ENCODE measurements at regions not wholly inside any gene's neighbourhood (a gene's known extent, or its start where the extent isn't known, plus 50 kb on each side); places are given as distances from the start of the nearest gene placed in this dataset.

DNA sequence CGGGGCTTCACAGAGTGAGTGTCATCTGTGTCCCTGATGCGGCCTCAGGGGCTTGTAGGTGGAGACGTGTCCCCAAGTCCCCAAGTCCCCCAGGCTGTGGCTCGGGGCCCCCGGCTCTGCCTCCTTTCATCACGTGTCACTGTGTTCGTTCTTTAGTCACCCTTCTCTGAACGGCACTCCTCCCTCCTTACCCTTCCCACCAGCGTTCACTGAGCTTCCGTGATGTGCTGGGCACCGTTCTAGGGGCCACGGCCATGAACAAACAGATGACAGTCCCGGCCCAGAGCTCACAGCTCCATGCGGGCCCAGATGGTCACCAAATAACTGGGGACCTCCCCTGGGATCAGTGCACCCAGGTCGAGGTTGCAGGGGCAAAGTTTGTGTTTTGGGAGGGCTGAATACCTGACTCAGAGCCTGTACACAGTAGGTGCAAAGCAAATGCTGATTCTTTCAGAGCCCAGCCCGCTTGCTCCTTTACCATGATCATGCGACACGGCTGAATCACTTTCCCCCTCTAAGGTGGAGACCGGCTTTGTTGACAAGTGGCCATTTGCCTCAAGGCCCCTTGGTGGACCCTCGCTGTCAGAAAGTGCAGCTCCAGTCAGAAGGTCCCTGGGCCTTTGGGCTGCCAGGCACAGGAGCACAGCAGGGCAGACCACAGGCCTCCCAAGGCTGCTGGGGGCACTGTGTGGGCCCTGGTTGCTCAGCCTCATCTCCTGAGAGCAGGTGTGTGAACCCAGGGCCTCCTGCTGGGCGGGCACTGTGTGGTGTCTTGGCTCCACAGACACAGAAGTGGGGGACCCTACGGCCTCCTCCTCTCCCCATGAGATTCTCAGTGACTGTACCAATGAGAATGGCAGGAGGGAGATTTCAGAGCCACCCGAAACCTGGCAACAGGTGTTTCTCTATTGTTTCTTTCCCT, 592.5 kb downstream of the PTPRU start:
- DNase-seq (ENCODE audit: low spot score), result no peak

- no peak for DNase-seq (ENCODE audit: low spot score)
These were observed 591.6 kb downstream of the PTPRU start for GRCh38 chr1:29827801-29828525.

DNA sequence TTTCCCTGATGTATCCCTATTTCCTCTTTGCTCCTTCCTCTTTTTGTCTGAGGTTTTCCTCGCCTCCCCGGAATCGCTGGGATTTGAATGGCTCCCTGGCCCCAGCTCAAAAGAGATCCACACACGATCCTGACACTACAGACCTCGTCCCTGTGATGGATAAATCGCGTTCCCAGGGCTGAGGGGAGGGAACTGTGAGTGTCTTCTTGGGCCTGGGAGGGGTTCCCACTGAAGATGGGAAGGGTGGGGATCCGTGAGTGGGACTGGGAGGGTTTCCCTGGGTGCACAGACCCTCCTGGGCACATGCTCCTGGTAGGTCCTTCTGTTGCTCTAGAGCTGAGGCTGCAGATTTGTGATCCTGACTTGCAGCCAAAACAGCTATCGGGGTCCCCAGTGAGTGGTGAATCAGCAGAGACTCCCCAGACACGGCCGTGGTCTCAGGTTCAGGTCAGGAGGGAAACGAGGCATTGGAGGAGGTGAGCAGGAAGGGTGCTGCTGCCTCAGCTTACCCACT, 591.0 kb downstream of the PTPRU start:
- DNase-seq (ENCODE audit: low spot score), result no peak

DNA sequence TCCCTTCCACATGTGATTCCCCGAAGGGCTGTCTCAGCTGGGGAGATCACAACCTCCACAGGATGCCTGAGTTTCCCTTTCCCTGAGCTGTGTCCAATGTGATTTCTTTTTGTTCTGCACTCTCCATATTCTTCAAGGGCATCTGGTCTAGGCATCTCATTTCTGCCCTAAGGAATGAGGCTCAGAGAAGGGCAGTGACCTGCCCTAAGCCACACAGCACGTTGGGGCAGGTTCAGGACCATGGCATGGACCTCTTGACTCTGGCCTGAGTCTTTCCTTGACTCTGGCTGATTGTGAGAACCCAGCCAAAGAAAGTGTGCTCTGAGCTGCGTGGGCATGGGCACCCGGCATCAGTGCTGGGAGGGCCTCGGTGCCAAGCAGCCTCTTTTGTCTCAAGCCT, 590.3 kb downstream of the PTPRU start:
- DNase-seq (ENCODE audit: low spot score), result no peak

DNA sequence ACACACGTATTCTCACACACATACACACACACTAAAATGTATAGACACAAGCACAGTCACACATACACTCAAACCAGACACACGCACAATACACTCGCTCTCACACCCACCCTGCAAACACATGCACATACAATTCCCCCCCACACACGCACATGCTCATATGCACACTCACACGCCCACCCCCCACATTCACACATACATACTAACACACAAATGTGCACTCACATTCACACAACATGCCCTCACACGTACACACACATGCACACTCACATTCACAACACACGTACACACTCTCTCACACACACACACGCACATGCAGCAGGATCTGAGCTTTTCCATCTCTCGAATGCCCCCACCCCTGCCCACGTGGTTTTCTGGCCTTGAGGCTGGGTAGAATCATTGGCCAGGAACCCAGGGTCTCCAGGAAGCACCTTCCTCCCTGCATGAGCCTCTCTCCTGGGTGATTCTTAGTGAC, 589.7 kb downstream of the PTPRU start:
- DNase-seq (ENCODE audit: low spot score), result no peak

DNA sequence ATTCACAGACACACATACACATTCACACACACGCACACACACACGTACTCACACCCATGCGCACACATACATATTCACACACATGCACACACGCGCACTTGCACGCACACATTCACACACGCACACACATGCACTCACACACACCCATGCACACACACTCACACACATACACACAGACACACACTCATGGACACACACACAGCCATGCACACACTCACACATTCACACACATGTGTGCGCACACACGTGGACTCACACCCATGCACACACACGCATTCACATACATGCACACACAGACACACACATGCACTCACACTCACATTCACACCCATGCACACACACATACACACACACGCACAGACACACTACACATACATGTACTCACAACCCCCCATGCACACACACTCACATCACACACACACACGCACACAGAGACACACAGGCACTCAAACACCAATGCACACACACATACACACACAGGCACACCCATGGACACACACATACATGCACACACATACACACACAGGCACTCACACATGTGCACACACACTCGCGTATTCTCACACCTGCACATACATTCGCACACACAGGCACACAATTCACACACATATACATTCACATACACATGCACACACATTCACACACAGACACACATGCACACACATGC, 589.1 kb downstream of the PTPRU start:
- DNase-seq (ENCODE audit: low spot score), result no peak

DNA sequence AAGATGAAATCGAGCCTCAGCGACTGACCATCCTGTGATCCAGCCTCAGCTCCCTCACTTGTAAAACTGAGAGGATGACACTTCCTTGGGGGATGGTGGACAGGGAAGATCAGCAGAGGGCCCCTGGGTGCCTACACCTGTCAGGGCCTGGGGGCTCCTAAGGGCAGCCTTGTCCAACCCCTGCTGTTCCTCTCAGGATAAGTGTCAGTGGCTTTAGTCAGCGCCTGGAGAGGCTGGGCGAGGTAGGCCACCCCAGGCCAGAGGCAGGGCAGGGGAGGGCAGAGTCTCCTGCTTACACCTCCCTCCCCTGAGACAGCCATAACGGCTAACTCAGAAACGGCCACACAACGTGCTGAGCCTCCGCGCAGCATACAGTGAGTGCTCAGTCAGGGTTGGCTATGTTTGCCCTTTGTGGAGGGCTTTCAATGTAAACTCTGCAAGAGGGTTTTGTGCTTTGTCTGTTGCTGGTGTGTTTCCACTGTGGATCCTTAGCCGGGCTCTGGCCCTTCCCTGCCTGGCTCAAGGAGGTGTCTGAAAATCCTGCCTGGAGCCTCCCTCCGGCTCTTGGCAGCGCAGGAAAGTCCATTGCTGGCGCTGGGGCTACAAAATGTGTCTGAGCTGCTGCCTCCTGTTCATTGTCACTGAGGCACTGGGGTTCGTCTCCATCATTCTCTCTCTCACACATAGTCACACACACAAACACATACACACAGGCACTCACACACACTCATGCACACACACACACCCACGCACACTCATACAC, 588.4 kb downstream of the PTPRU start:
- DNase-seq (ENCODE audit: low spot score), result peak; percentile 22

- no peak for DNase-seq (ENCODE audit: low spot score)
These were observed 587.7 kb downstream of the PTPRU start for GRCh38 chr1:29824025-29824424.

DNA sequence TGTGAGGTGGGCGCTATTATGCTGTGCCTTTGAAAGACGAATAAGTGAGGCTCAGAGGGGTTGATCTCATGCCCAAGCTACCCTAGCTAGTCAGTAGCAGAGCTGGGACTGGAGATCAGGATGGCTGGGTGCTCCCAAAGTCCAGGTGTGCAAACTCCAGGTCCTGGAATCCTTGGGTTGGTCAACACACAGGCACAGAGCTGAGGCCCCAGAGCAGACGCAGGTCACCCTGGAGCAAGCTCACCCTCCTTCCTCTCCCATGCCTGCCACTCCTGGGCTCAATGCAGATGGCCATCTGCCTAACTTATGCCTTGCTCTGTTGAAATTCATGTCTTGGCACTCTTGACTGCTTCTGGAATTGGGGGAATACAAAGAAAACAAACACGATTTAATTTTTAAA, 587.2 kb downstream of the PTPRU start:
- no peak for DNase-seq (ENCODE audit: low spot score)

DNA sequence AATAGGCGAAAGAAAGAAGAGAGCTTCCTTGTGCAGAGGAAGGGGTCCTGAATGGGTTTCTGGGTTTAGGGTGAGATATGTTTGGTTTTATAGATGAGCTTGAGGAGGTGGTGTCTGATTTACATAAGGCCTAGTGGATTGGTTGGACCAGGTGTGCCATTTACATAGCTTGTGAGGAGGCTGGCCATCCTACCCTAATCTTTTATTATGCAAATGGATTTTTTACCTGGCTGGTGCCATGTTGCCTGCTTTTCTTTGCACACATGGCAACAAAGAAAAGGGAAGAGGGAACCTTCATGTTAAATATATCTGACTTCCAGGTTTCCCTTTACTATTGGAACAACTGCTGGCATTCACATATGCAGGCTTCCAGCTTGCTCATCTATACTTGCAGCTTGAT, 585.3 kb downstream of the PTPRU start:
- no peak for DNase-seq (ENCODE audit: low spot score)

DNA sequence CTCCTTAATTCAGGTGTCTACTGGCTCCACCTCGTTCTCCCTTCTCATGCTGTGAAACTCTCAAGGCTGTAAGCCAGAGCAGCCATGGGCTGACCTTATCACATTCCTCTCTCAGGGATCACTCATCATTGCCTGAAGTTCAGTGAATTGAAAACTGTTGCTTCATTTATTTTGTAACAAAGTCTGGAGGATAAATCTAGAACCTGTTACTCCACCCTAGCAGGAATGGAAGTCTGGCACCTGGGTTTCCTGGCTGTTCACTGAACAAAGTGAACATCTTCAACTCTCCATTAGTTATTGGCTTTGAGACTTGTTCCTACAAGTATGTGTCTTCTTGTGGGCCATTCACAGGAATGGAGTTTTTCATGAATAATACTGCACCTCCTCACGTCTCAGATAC, 584.1 kb downstream of the PTPRU start:
- no peak for DNase-seq (ENCODE audit: low spot score)

GRCh38 chr1:29812408-29813135, 576.2 kb downstream of the PTPRU start:
- DNase-seq (ENCODE audit: low spot score), result no peak

DNA sequence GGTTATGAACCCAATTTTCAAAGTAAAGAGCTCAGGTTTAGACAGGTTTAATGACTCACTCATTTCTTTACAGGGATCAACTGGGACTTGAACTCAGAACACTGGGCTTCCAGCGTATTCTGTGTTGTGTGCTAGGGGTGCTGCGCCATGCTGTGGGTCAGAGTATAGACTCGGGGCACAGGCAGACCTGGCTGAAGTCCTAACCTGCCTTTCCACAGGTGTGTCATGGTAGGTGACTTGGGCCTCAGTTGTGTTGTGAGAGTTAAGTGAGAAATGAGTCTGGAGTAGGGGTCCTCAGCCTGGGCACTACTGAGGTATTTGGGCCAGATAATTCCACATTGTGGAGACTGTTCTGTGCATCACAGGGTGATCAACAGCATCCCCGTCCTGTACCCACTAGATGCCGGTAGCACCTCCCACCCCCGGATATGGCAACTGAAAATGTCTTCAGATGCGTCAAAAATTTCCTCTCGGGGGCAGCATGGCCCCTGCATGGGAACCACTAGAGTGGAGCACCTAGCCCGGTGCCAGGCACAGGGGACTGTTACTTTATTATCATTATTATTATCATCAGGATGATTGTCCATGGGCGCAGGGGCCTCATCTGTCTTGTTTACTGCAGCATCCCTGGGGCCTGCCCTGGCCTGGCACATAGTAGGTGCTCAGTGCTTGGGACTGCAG, 575.5 kb downstream of the PTPRU start:
- no peak for DNase-seq (ENCODE audit: low spot score)

DNA sequence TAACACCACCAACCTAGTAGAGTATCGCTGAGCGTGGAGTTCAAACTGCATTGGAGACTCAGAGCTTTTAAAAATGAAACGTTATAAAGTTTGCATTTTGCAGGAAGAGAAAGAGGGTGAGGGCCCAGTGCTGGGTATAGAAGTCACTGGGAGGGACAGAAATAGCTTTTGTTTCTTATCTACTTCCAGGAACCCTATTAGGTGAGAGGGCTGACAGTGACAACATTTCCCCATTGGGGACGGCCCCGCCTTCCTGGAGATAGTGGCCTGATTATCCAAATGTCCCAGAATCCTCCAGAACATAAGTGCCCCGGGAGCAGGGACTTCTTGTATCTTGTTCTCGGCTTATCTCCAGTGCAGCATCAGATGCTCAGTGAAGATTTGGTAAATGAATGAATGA, 574.9 kb downstream of the PTPRU start:
- DNase-seq (ENCODE audit: low spot score), result no peak

DNA sequence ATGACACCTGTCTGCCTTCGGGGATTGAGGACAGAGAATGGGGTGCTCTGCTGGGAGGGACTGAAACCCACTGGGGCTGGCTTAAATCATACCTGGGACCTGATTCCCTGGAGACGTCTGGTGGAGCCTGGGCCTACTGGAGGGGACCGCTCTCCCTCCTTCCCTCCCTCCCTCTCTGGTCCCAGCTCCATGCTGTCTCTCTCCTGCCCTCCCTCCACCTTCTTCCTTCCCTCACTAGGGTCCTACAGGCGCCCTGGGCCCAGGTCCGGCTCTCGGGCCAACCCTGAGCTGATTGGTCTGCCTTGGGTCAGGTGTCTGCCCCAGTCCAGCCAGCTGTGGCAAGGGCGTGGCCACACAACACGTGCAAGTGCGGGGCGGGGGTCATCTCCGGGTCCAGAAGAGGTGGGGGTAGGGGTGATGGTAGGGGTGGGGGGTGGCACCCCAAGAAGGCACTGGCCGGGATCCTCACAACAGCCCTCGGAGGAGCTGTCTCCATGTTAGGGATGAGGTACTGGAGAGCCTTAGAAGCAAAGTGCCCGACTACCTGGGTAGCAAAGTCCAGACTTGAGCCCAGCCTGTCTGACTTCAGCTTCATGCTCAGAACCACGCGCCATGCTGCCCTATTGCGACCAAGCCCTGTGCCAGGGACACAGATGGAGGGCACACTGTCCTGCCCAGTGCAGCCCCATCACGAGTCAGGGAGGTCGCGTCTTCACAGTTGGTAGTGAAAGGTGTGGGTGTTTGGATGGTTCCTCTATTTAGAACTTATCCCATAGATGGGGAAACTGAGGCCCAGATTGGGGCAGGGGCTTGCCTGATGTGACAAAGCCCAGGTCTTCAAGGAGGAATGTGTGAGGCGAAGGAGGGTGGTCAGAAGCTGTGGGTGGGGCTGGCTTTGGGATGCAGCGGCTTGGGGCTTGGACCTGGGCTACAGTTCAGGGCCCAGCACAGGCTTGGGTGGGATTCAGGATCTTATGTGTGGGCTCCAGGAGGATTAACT, 574.1 kb downstream of the PTPRU start:
- no peak for DNase-seq (ENCODE audit: low spot score)

DNA sequence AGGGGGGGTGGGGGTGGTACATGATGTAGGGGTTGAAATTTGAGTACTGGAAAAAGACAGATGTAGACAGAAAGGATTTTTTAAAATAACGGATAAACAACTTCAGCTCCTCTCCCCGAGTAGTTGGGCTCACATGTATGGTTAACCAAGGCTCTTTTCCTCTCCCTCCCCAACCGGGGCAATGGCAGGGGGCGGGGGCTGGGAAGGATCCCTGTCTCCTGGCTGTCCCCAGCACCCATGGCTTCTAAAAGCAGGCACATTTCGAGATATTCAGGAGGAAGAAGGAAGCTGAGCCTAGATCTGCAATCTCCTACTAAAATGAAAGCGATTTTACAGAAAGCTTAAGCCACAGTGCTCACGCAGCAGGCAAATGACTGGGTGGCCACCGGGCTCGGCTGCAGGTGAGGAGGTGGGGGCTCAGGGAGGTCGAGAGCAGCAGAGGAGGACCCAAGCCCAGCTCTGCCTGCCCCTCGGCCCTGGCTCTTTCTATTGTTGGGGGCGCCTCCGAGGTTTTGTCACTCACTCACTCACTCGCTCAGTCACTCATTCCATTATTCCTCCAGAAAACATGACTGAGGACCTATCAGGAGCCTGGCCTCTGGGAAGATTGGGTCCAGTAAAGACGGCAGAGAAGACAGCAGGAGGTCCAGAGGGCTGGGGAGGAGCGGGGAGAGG, 573.3 kb downstream of the PTPRU start:
- DNase-seq (ENCODE audit: low spot score), result no peak

- DNase-seq (ENCODE audit: low spot score), result no peak
These were observed 572.0 kb downstream of the PTPRU start for GRCh38 chr1:29808141-29808995.

Data from umbilical cord (tissue), 1 donor.